Karpas-422 (cell line): ENCODE measurements at regions not wholly inside any gene's neighbourhood (a gene's known extent, or its start where the extent isn't known, plus 50 kb on each side); places are given as distances from the start of the nearest gene placed in this dataset.
A peak's percentile ranks its signal among the peaks of the same experiment; 100 is the strongest.

Experiments
- DNase-seq: peaks from one replicate; pipeline ENCODE4 v3.0.0-alpha.2; 2015
- H2AFZ ChIP-seq: fragments of 200-600 bp; sonication (generic); 2 replicates; pipeline ENCODE4 v1.6.1; 2014; ENCODE audit warnings: antibody characterized with exemption, low read length, mixed read lengths
- H3K27ac ChIP-seq: fragments of 200-600 bp; sonication (generic); 2 replicates; pipeline ENCODE4 v1.5.1; 2014; ENCODE audit warnings: mild to moderate bottlenecking, low read length, moderate library complexity
- H3K27me3 ChIP-seq: fragments of 200-600 bp; sonication (generic); 2 replicates; pipeline ENCODE4 v1.6.1; 2014; ENCODE audit warnings: low read length, mixed read lengths
- H3K36me3 ChIP-seq: fragments of 200-600 bp; sonication (generic); 2 replicates; pipeline ENCODE4 v1.6.1; 2014; ENCODE audit warnings: low read length, mixed read lengths; ENCODE audit not compliant: insufficient read depth
- H3K4me1 ChIP-seq: fragments of 200-600 bp; sonication (generic); 2 replicates; pipeline ENCODE4 v1.6.1; 2014; ENCODE audit warnings: mild to moderate bottlenecking, low read length, mixed read lengths
- H3K4me2 ChIP-seq: fragments of 200-600 bp; sonication (generic); 2 replicates; pipeline ENCODE4 v1.6.1; 2014; ENCODE audit warnings: low read length, low read depth, mild to moderate bottlenecking; ENCODE audit not compliant: poor library complexity, severe bottlenecking
- H3K4me3 ChIP-seq: fragments of 200-600 bp; sonication (generic); 2 replicates; pipeline ENCODE4 v1.5.1; 2014; ENCODE audit warnings: mild to moderate bottlenecking, antibody characterized with exemption, low read length, mixed read lengths
- H3K79me2 ChIP-seq: fragments of 200-600 bp; sonication (generic); 2 replicates; pipeline ENCODE4 v1.6.1; 2014; ENCODE audit warnings: mild to moderate bottlenecking, low read length, mixed read lengths
- H3K9ac ChIP-seq: fragments of 200-600 bp; sonication (generic); 2 replicates; pipeline ENCODE4 v1.6.0; 2014; ENCODE audit warnings: low read length
- H3K9me2 ChIP-seq: fragments of 200-600 bp; sonication (generic), shearing (Covaris generic); replicated peaks from 2 replicates; pipeline ENCODE4 v1.6.0; 2014; ENCODE audit warnings: mild to moderate bottlenecking, low read length, moderate library complexity; ENCODE audit not compliant: insufficient read depth
- H3K9me3 ChIP-seq: fragments of 300-700, 200-600 bp; sonication (generic); 2 replicates; pipeline ENCODE4 v1.6.1; 2014; ENCODE audit warnings: low read length, mixed read lengths
- H4K20me1 ChIP-seq: fragments of 200-600 bp; sonication (generic); 2 replicates; pipeline ENCODE4 v1.6.1; 2014; ENCODE audit warnings: mild to moderate bottlenecking, antibody characterized with exemption, low read length, low read depth; ENCODE audit not compliant: insufficient read depth

DNA sequence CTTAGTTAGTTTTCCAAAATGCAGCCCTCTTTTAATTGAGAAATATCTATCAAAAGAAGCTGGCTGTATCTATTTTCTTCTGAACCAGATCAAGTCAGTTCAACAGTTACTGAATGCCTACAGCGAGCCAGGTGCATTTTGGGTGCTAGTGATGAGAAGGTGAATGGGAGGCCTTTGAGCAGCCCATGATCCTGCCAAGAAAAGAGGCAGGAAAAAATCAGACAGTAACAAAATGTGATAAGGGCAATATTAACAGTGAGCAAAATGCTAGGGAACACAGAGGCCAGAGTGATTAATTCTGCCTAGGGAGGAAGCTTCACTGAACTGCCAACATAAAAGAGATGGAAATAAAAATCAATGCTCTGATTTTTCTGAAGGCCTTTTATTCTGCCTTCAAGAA lies 248.5 kb downstream of the SNCA start:
- no peaks in the 10 kb centered on the region for H4K20me1 ChIP-seq
- H3K4me1 ChIP-seq: no peaks in the 10 kb centered on the region
- no peak overlapping the region for H3K27ac ChIP-seq
- DNase-seq: no peak
- H3K9me2 ChIP-seq: no peaks in the 10 kb centered on the region
- H3K4me3 ChIP-seq: no peak overlapping the region
- no peak overlapping the region for H3K4me2 ChIP-seq
- H2AFZ ChIP-seq: no peak overlapping the region
- H3K9me3 ChIP-seq: no peaks in the 10 kb centered on the region
- H3K9ac ChIP-seq: no peak overlapping the region
- no peaks in the 10 kb centered on the region for H3K27me3 ChIP-seq
- H3K36me3 ChIP-seq: no peaks in the 10 kb centered on the region
- no peaks in the 10 kb centered on the region for H3K79me2 ChIP-seq

DNA sequence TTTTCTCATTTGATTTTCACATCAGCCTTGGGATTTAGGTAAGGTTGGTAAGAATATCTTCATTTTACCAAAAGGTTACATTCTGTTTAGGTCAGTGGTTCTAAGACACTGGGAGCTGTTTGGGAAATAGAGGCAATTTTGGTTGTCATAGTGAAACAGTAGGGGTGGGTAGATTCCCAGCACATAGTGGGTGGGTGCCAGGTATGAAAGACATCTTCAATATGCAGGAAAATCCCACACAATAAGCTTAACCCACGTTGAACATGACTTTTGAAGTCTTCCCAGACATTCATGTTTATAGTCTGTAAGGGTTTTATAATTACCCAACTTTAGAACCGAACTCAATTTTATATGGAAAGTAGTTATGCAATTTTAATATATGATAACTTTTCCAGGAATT lies 249.6 kb downstream of the SNCA start:
- no peaks in the 10 kb centered on the region for H3K9me2 ChIP-seq
- DNase-seq: no peak
- H3K27me3 ChIP-seq: no peaks in the 10 kb centered on the region
- H3K9me3 ChIP-seq: no peaks in the 10 kb centered on the region
- H3K4me2 ChIP-seq: no peak overlapping the region
- H3K36me3 ChIP-seq: no peaks in the 10 kb centered on the region
- H3K4me3 ChIP-seq: no peak overlapping the region
- H3K9ac ChIP-seq: no peak overlapping the region
- no peak overlapping the region for H2AFZ ChIP-seq
- no peaks in the 10 kb centered on the region for H3K4me1 ChIP-seq
- H3K27ac ChIP-seq: no peak overlapping the region
- H3K79me2 ChIP-seq: no peaks in the 10 kb centered on the region
- no peaks in the 10 kb centered on the region for H4K20me1 ChIP-seq

DNA sequence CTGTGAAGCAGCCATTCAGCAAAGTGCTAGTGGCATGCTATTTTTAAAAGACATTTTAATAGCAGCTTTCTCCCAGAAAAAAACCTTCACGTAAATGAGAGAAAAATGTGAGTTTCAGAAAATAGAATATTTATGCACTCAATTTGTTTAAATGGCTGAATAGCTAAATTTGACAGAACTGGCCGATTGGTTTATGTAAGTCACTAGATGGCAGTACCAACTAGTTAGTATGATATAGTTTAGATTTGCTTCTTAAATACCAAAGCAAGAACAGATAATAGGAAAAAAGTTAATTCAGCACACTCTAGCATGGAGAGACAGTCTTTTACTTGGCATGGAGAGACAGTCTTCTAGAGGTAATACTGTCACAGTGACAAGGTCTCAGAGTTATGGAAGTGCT lies 250.1 kb downstream of the SNCA start:
- no peaks in the 10 kb centered on the region for H3K36me3 ChIP-seq
- H3K4me1 ChIP-seq: no peaks in the 10 kb centered on the region
- H4K20me1 ChIP-seq: no peaks in the 10 kb centered on the region
- no peak overlapping the region for H2AFZ ChIP-seq
- no peak overlapping the region for H3K4me2 ChIP-seq
- H3K27me3 ChIP-seq: no peaks in the 10 kb centered on the region
- no peaks in the 10 kb centered on the region for H3K9me3 ChIP-seq
- no peaks in the 10 kb centered on the region for H3K79me2 ChIP-seq
- H3K9ac ChIP-seq: no peak overlapping the region
- H3K27ac ChIP-seq: no peak overlapping the region
- H3K9me2 ChIP-seq: no peaks in the 10 kb centered on the region
- H3K4me3 ChIP-seq: no peak overlapping the region
- DNase-seq: peak; percentile 41

- H3K36me3 ChIP-seq: no peaks in the 10 kb centered on the region
- no peaks in the 10 kb centered on the region for H3K4me1 ChIP-seq
- H3K9me3 ChIP-seq: no peaks in the 10 kb centered on the region
- no peak overlapping the region for H2AFZ ChIP-seq
- DNase-seq: no peak
- H3K27ac ChIP-seq: no peak overlapping the region
- H3K4me3 ChIP-seq: no peak overlapping the region
- H3K9me2 ChIP-seq: no peaks in the 10 kb centered on the region
- H3K4me2 ChIP-seq: no peak overlapping the region
- H4K20me1 ChIP-seq: no peaks in the 10 kb centered on the region
- H3K27me3 ChIP-seq: no peaks in the 10 kb centered on the region
- no peak overlapping the region for H3K9ac ChIP-seq
- H3K79me2 ChIP-seq: no peaks in the 10 kb centered on the region
Measured at GRCh38 chr4:89586318-89586717, 250.6 kb downstream of the SNCA start.

GRCh38 chr4:89582756-89583505 lies 254.0 kb downstream of the SNCA start:
- H2AFZ ChIP-seq: no peak overlapping the region
- no peak for DNase-seq

DNA sequence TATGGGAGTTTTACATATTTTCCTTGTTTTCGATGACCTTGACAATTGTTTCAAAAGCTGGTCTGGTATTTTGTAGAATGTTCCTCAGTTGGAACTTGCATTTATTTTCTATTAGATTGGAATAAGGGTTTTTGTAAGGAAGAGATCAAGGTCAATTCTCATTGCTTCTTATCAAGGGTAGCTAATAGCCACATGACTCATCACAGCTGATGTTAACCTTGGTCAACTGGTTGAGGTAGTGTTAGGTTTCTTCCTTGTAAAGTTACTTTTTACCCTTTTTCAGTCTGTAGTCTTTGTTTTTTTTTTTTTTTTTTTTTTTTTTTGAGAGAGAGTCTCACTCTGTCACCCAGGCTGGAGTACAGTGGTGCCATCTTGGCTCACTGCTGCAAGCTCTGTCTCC lies 257.2 kb downstream of the SNCA start:
- no peaks in the 10 kb centered on the region for H3K9me2 ChIP-seq
- no peak overlapping the region for H3K4me3 ChIP-seq
- H3K9ac ChIP-seq: no peak overlapping the region
- H4K20me1 ChIP-seq: no peaks in the 10 kb centered on the region
- no peaks in the 10 kb centered on the region for H3K36me3 ChIP-seq
- H3K79me2 ChIP-seq: no peaks in the 10 kb centered on the region
- no peak overlapping the region for H3K4me2 ChIP-seq
- H3K9me3 ChIP-seq: no peaks in the 10 kb centered on the region
- no peaks in the 10 kb centered on the region for H3K27me3 ChIP-seq
- no peak overlapping the region for H3K27ac ChIP-seq
- H2AFZ ChIP-seq: no peak overlapping the region
- H3K4me1 ChIP-seq: no peaks in the 10 kb centered on the region
- DNase-seq: no peak

More at GRCh38 chr4:89582756-89583505, 254.0 kb downstream of the SNCA start:
- Histone ChIP-seq H3K9me3 (no peaks in the 10 kb centered on the region), H3K27me3 (no peaks in the 10 kb centered on the region), H3K4me2 (no peak overlapping the region), H4K20me1 (no peaks in the 10 kb centered on the region), H3K9ac (no peak overlapping the region), H3K27ac (no peak overlapping the region), H3K4me3 (no peak overlapping the region), H3K79me2 (no peaks in the 10 kb centered on the region), H3K9me2 (no peaks in the 10 kb centered on the region), H3K36me3 (no peaks in the 10 kb centered on the region), H3K4me1 (no peaks in the 10 kb centered on the region)

- no peaks in the 10 kb centered on the region for H3K4me1 ChIP-seq
- no peaks in the 10 kb centered on the region for H3K27me3 ChIP-seq
- DNase-seq: no peak
- H3K36me3 ChIP-seq: no peaks in the 10 kb centered on the region
- no peak overlapping the region for H3K4me3 ChIP-seq
- H3K79me2 ChIP-seq: no peaks in the 10 kb centered on the region
- no peak overlapping the region for H3K4me2 ChIP-seq
- no peaks in the 10 kb centered on the region for H3K9me3 ChIP-seq
- H2AFZ ChIP-seq: no peak overlapping the region
- H4K20me1 ChIP-seq: no peaks in the 10 kb centered on the region
- no peak overlapping the region for H3K9ac ChIP-seq
- no peak overlapping the region for H3K27ac ChIP-seq
- no peaks in the 10 kb centered on the region for H3K9me2 ChIP-seq
Measured at GRCh38 chr4:89576246-89576645, 260.7 kb downstream of the SNCA start.

- H3K27ac ChIP-seq: no peak overlapping the region
- no peaks in the 10 kb centered on the region for H4K20me1 ChIP-seq
- no peak overlapping the region for H3K9ac ChIP-seq
- H3K79me2 ChIP-seq: no peaks in the 10 kb centered on the region
- H3K4me2 ChIP-seq: no peak overlapping the region
- no peak overlapping the region for H3K4me3 ChIP-seq
- H2AFZ ChIP-seq: no peak overlapping the region
- no peaks in the 10 kb centered on the region for H3K4me1 ChIP-seq
- H3K36me3 ChIP-seq: no peaks in the 10 kb centered on the region
- no peaks in the 10 kb centered on the region for H3K9me2 ChIP-seq
- no peaks in the 10 kb centered on the region for H3K9me3 ChIP-seq
- DNase-seq: no peak
- H3K27me3 ChIP-seq: no peaks in the 10 kb centered on the region
Measured at GRCh38 chr4:89575840-89576239, 261.1 kb downstream of the SNCA start.
